ENCODE measurements at regions not wholly inside any gene's neighbourhood (a gene's known extent, or its start where the extent isn't known, plus 50 kb on each side); places are given as distances from the start of the nearest gene placed in this dataset.
A peak's percentile ranks its signal among the peaks of the same experiment; 100 is the strongest.

- no peak for DNase-seq
Measured at GRCh38 chr3:117485841-117486240, 776.3 kb downstream of the TUSC7 start.

- DNase-seq = no peak
Measured at GRCh38 chr3:117486719-117487716, 777.4 kb downstream of the TUSC7 start.

- DNase-seq = no peak
Measured at GRCh38 chr3:117488983-117489382, 779.4 kb downstream of the TUSC7 start.

DNA sequence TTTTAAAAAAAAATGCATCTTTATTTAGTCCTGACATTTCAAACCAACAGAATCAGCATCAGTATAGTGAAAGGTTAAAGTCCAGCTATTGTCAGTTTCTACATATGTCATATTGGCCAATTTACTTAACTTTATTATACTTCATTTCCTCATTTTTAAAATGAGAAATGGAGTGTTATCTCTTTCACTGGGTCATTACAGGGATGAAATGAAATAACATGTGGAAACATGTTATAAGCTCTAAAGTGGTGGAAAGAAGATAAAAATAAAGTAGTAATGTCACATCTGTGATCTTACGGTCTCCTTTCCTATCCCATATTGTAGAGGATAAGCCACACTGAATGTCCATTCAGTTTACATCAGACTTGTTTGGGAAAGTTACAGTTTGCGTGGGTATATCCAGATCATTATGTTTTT is 780.1 kb downstream of the TUSC7 start:
- no peak for DNase-seq

- DNase-seq = no peak
Measured at GRCh38 chr3:117490716-117491115, 781.1 kb downstream of the TUSC7 start.

DNA sequence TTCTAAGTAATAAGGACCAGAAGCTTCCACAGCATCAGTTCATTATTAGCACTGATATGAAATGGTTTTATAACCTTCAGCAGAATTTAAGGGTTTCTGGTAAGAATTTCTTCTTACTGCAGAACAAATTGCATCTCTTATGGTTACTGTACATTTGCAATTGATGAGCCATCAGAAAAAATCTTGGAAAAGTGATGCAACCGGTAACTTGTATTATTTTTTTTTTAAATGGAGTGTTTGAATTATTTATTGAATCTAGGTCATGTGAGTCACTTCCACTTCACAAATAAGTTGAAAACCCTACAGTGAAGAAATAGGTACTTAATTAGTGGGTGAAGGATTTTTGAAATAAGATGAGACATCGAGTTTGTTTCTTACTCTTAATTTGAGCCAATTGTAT is 786.0 kb downstream of the TUSC7 start:
- no peak for DNase-seq

GRCh38 chr3:117499189-117499870 is 789.8 kb downstream of the TUSC7 start:
- DNase-seq = no peak

GRCh38 chr3:117507958-117508357 is 798.4 kb downstream of the TUSC7 start:
- DNase-seq = no peak

DNA sequence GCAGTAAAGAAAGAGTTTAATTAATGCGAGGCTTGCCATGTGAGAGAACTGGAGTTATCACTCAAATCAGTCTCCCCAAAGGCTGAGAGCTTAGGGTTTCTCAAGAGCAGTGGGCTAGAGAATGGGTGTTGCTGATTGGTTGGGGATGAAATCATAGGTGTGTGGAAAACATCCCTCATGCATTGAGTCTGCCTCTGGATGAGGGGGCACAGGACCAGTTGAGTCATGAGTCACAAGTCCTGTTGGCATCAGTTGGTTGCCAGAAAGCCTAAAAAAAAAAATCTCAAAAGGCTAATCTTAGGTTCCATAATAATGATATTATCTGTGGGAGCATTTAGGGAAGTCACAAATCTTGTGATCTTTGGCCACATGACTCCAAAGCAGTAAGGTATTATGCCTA is 800.3 kb downstream of the TUSC7 start:
- no peak for DNase-seq

GRCh38 chr3:117510396-117510795 is 800.8 kb downstream of the TUSC7 start:
- DNase-seq = no peak

GRCh38 chr3:117512975-117513374 is 803.4 kb downstream of the TUSC7 start:
- no peak for DNase-seq

DNA sequence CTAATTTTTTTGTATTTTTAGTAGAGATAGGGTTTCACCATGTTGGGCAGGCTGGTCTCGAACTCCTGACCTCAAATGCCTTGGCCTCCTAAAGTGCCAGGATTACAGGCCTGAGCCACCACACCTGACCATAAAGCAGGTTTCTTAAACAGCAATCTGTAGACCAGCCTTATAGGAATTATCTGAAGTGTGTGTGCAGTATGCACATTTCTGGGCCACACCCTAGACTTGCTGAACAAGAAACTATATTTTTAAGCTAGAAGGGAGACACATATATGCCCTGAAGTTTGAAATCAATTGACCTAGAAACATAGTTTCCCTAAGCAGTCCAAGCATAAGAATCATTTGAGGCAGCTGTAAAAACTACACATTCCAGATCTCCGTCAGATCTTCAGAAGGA is 805.7 kb downstream of the TUSC7 start:
- no peak for DNase-seq

GRCh38 chr3:117518364-117518763 is 808.8 kb downstream of the TUSC7 start:
- DNase-seq = no peak

DNA sequence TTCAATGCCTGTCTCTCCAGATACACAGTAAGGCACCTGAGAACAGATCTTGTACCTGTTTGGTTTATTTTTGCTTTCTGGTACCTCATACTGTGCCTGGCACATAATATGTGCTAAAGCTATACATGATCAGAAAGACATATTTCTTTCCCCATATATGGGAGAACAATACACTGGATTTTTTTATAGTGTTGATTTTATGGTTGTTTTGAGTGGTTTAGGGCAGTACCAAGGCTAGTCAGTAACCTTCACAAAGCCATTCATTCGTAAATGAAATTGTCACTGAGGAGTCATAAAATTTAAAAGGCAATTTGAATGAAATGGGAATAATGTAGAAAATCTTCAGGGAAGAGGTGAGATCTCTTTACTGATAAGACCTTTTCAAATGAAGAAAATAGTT is 810.2 kb downstream of the TUSC7 start:
- no peak for DNase-seq

DNA sequence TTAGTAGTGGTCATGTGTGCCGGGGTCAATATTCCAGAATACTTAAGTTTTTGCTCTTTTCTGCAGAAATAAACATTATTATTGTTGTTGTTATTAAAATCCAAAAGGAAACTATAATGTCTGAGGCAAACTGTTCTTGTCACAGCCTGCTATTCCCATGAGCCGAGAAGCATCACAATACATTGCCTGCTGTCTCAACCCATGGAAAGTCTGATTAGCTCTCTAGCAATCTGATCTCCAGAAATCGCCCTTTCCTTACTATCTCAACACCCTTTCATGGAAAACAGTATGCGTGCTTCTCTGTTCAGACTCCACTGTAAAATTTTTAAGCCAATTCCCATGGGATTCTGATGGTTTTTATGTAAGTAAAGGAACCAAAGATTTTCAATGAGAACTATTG is 811.0 kb downstream of the TUSC7 start:
- no peak for DNase-seq

DNA sequence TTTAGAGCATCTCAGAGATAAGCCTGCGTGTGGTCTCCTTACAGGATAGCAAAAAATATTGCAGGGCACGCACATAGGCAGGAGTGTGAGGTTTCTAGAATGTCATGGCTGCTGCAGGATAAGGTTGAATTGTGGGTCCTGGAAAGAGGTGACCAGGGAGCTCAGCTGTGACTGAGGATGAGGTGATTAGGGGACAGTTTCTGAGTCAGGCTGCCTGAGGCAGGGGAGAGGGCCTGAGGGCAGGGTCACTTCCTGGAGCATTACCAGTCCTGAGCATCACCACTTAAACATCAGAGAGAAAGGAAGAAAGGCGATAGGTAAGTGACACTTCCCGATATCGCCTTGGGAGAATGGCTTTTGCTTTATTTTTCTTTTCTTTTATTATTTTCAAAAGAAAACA is 813.8 kb downstream of the TUSC7 start:
- DNase-seq = no peak

DNA sequence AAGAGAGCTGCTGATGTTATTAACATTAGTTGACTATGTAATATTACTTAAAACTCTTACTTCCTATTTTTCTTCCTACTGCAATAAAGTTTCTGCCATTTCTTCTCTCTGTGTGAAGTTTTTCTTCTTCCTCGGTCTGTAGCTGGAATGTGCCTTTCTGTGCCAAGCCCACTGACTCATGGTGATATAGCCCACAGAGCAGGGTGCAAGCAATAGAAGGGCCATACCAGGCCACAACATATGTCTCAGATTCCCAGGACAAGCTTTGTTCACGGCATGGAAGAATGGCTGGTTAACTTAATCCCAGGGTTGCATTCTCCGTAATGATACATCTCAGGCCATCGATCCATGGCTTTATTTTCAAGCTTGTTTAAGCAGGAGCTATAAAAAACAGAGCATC is 815.3 kb downstream of the TUSC7 start:
- no peak for DNase-seq

DNA sequence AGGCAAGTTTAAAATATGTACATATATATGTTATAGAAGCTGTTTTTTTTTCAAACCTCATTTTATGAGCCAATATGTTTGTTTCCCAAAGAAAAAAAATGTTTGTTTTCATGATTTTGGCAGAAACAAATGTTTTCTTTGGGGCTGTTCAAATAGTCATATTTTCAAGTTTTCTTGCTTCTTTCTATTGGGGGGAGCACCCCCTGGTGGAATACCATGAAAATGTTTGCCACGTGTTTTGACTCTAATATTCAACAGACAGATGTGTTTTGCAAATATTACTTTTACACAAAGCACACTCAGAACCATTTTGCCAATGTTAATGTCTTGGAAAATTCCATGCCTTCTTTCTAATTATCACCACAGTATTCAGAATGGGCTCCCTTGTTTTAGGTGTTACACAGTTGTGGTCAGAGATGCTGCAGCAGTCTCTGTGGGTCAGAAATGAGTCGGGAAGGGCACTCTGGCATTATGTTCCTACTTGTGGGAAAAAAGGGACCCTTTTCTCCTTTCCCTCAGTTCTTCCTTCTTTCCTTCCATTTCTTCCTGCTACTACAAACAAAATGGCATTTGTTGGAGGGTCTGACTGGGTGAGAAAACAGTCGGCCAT is 817.0 kb downstream of the TUSC7 start:
- DNase-seq = peak; percentile 49

DNA sequence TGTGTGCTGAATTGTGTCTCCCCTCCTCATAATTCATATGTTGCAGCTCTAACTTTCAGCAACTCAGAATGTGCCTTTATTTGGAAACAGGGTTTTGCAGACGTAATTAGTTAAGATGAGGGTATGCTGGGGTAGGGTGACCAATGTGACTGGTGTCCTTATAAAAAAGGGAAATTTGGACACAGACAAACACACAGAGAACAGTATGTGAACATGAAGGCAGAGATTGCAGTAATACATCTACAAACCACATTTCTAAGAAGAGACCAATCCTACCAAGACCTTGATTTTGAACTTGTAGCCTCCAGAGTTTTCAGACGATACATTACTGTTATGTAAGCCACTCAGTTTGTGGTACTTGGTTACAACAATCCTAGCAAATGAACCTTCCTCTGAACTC is 817.8 kb downstream of the TUSC7 start:
- no peak for DNase-seq

DNA sequence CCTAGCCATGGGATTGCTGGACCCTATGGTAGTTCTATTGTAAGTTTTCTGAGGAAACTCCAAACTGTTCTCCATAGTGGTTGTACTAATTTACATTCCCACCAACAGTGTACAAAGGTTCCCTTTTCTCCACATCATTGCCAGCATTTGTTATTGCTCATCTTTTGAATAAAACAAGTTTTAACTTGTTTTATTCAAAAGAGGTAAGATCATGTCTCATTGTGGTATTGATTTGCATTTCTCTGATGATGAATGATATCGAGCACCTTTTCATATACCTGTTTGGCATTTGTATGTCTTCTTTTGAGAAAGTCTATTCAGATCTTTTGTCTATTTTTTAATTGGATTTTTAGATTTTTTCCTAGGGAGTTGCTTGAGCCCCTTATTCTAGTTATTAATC is 819.1 kb downstream of the TUSC7 start:
- DNase-seq = no peak

GRCh38 chr3:117531078-117531767 is 821.6 kb downstream of the TUSC7 start:
- no peak for DNase-seq

DNA sequence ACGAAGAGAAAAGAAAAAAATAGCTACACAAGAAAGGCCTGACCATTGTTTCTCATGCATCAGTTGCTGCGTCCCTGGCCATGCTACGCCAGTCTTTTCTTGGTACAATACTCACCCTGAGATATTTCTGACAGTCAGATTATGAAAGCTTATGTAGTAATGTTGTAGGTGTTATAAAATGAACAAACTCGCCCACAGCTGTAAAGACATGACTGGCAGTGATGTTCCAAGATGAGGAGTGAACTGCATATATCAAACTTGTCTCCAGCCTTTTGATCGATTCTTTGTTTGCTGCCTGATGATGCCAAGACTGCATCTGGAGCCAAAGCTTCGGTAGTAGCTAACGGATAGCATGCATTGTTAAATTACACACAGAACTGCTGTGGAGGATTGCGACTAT is 822.7 kb downstream of the TUSC7 start:
- no peak for DNase-seq

GRCh38 chr3:117534138-117534537 is 824.6 kb downstream of the TUSC7 start:
- DNase-seq = no peak

All from NCI-H1092 treated with DMSO at 0.1 percent for 48 hours (cell line).